ENCODE measurements at regions not wholly inside any gene's neighbourhood (a gene's known extent, or its start where the extent isn't known, plus 50 kb on each side); places are given as distances from the start of the nearest gene placed in this dataset.

GRCh38 chr4:158997660-158998349 lies 105.1 kb upstream of the RAPGEF2 start:
- Histone ChIP-seq H4K20me1 (ENCODE audit: insufficient read depth) (no peaks in the 10 kb centered on the region), H3K79me2 (ENCODE audit: insufficient read depth) (no peaks in the 10 kb centered on the region), H3K27ac (ENCODE audit: low read depth in 2 of 2, low read length in 1 of 2) (peak overlapping the region in 1 of 2 experiments; percentile 84; a peak in 1 of 4 replicates), H3K9me3 (no peaks in the 10 kb centered on the region), H3K9me2 (no peaks in the 10 kb centered on the region), H3K27me3 (ENCODE audit: insufficient read depth) (no peaks in the 10 kb centered on the region), H3K4me1 (ENCODE audit: control insufficient read depth in 1 of 2, insufficient read depth in 2 of 2, low read depth in 1 of 2, low read length in 1 of 2) (peaks cover 0 to 15% of the 10 kb centered on the region in 2 experiments; a peak in 1 of 4 replicates), H3K4me2 (no peak overlapping the region), H3F3A (replicated peaks; ENCODE audit: insufficient read depth) (peaks cover 7% of the 10 kb centered on the region), H3K36me3 (replicated peaks in 1 of 2; ENCODE audit: control insufficient read depth in 1 of 2, insufficient read depth in 2 of 2, low read length in 1 of 2) (no peaks in the 10 kb centered on the region), H2AFZ (ENCODE audit: low read depth) (peak overlapping the region; percentile 72; the same call in 1 of the 2 replicates), H3K4me3 (ENCODE audit: low read depth in 2 of 2, low read length in 1 of 2) (no peak overlapping the region), H3K9ac (no peak overlapping the region)
- CTCF ChIA-PET = no interaction called here
- no peak for TF ChIP-seq POLR2AphosphoS5 (IDR thresholded peaks at IDR 0.05; ENCODE audit: low read depth, low read length)
- TF ChIP-seq JUND (IDR thresholded peaks at IDR 0.05) = no peak
- no peak for TF ChIP-seq NFIC (IDR thresholded peaks at IDR 0.05; ENCODE audit: borderline replicate concordance)
- TF ChIP-seq GATA2 (CRISPR knock-in tag; IDR thresholded peaks at IDR 0.05) = no peak
- TF ChIP-seq MAX (IDR thresholded peaks at IDR 0.05; ENCODE audit: low read depth) = no peak
- no peak for TF ChIP-seq TAF1 (IDR thresholded peaks at IDR 0.05; ENCODE audit: borderline replicate concordance, low read depth, low read length)
- no peak for TF ChIP-seq EZH2phosphoT487 (IDR thresholded peaks at IDR 0.05; ENCODE audit: borderline replicate concordance, low read depth)
- TF ChIP-seq FOSL2 (IDR thresholded peaks at IDR 0.05; ENCODE audit: borderline replicate concordance, low read depth) = no peak
- TF ChIP-seq, protein P1, sequence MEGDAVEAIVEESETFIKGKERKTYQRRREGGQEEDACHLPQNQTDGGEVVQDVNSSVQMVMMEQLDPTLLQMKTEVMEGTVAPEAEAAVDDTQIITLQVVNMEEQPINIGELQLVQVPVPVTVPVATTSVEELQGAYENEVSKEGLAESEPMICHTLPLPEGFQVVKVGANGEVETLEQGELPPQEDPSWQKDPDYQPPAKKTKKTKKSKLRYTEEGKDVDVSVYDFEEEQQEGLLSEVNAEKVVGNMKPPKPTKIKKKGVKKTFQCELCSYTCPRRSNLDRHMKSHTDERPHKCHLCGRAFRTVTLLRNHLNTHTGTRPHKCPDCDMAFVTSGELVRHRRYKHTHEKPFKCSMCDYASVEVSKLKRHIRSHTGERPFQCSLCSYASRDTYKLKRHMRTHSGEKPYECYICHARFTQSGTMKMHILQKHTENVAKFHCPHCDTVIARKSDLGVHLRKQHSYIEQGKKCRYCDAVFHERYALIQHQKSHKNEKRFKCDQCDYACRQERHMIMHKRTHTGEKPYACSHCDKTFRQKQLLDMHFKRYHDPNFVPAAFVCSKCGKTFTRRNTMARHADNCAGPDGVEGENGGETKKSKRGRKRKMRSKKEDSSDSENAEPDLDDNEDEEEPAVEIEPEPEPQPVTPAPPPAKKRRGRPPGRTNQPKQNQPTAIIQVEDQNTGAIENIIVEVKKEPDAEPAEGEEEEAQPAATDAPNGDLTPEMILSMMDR (IDR thresholded peaks at IDR 0.05) = no peak
- no peak for TF ChIP-seq TCF12 (IDR thresholded peaks at IDR 0.05)
- no peak for TF ChIP-seq SMC3 (IDR thresholded peaks at IDR 0.05; ENCODE audit: low read depth, low read length)
- no peak for TF ChIP-seq FOXJ3 (CRISPR knock-in tag; IDR thresholded peaks at IDR 0.05)
- WGBS (ENCODE audit: low lambda C conversion rate) = 66% methylated on average over 4 of the region's 4 CpGs
- POLR2A ChIA-PET = interaction anchor here (0.9 kb wide), 1 partner anchor 13 kb away, joined by 3 read pairs; no protein-coding TSS in a partner anchor
- no peak for DNase-seq

DNA sequence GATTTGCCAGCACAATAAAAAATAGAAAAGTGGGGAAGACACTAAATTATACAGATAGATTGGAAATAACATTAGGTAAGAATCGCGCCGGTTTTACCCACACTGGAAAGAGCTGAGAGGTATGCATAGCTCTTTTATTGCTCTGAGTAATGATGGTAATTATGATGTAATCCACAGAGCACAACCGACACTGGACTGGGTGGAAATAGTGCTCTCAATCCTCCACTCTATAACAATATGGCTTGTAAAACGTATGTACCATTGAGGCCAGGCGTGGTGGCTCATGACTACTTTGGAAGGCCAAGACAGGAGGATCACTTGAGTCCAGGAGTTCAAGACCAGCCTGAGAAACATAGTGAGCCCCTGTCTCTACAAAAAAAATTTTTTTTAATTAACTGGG lies 104.3 kb upstream of the RAPGEF2 start:
- H3K9me3 ChIP-seq = no peaks in the 10 kb centered on the region
- no peaks in the 10 kb centered on the region for H3K27me3 ChIP-seq (ENCODE audit: insufficient read depth)
- peaks cover 0 to 24% of the 10 kb centered on the region in 2 experiments; a peak in 1 of 4 replicates for H3K4me1 ChIP-seq (ENCODE audit: control insufficient read depth in 1 of 2, insufficient read depth in 2 of 2, low read depth in 1 of 2, low read length in 1 of 2)
- no peaks in the 10 kb centered on the region for H3K9me2 ChIP-seq
- H3K9ac ChIP-seq = no peak overlapping the region
- H3K4me2 ChIP-seq = no peak overlapping the region
- ChIA-PET CTCF (no interaction called here), POLR2A (interaction anchor here (0.9 kb wide), 1 partner anchor 12 kb away, joined by 3 read pairs; no protein-coding TSS in a partner anchor)
- H3K79me2 ChIP-seq (ENCODE audit: insufficient read depth) = no peaks in the 10 kb centered on the region
- H2AFZ ChIP-seq (ENCODE audit: low read depth) = no peak overlapping the region
- H3K4me3 ChIP-seq (ENCODE audit: low read depth in 2 of 2, low read length in 1 of 2) = no peak overlapping the region
- peaks cover 7% of the 10 kb centered on the region for H3F3A ChIP-seq (replicated peaks; ENCODE audit: insufficient read depth)
- 88% methylated on average over 6 of the region's 6 CpGs for WGBS (ENCODE audit: low lambda C conversion rate)
- H3K27ac ChIP-seq (ENCODE audit: low read depth in 2 of 2, low read length in 1 of 2) = no peak overlapping the region
- DNase-seq = no peak
- no peaks in the 10 kb centered on the region for H4K20me1 ChIP-seq (ENCODE audit: insufficient read depth)
- H3K36me3 ChIP-seq (replicated peaks in 1 of 2; ENCODE audit: control insufficient read depth in 1 of 2, insufficient read depth in 2 of 2, low read length in 1 of 2) = no peaks in the 10 kb centered on the region
- TF ChIP-seq TCF12 (IDR thresholded peaks at IDR 0.05) (no peak), SMC3 (IDR thresholded peaks at IDR 0.05; ENCODE audit: low read depth, low read length) (no peak), RFX5 (IDR thresholded peaks at IDR 0.05; ENCODE audit: low read length) (no peak), PBX3 (IDR thresholded peaks at IDR 0.05) (no peak), IRF3 (IDR thresholded peaks at IDR 0.05; ENCODE audit: low read depth, low read length) (no peak), USF2 (IDR thresholded peaks at IDR 0.05; ENCODE audit: borderline replicate concordance, low read depth, low read length) (no peak), FOSL2 (IDR thresholded peaks at IDR 0.05; ENCODE audit: borderline replicate concordance, low read depth) (no peak), ZBTB33 (IDR thresholded peaks at IDR 0.05; ENCODE audit: borderline replicate concordance, low read depth) (no peak), GATA2 (CRISPR knock-in tag; IDR thresholded peaks at IDR 0.05) (no peak)

All from SK-N-SH (cell line).